H7 (cell line): ENCODE measurements at regions not wholly inside any gene's neighbourhood (a gene's known extent, or its start where the extent isn't known, plus 50 kb on each side); places are given as distances from the start of the nearest gene placed in this dataset.
"Not testable (repeated sequence)": the region's sequence is repeated elsewhere in the genome, so short reads cannot be mapped to it uniquely, and the experiment has no call there.

ENCODE experiments used
- DNase-seq: peaks from one replicate; pipeline ENCODE4 v3.0.0; 2012
- H3K27me3 ChIP-seq: 2 replicates; pipeline ENCODE4 v1.6.0; 2011; ENCODE audit warnings: mild to moderate bottlenecking, low read length; ENCODE audit not compliant: control insufficient read depth, insufficient read depth
- H3K36me3 ChIP-seq: replicated peaks from 2 replicates; pipeline ENCODE4 v1.5.1; 2011; ENCODE audit warnings: low read length; ENCODE audit not compliant: control insufficient read depth, insufficient read depth
- H3K4me3 ChIP-seq: 2 replicates; pipeline ENCODE4 v1.5.1; 2011; ENCODE audit warnings: low read depth, mild to moderate bottlenecking, control low read depth, low read length, moderate library complexity; ENCODE audit not compliant: insufficient read depth

DNA sequence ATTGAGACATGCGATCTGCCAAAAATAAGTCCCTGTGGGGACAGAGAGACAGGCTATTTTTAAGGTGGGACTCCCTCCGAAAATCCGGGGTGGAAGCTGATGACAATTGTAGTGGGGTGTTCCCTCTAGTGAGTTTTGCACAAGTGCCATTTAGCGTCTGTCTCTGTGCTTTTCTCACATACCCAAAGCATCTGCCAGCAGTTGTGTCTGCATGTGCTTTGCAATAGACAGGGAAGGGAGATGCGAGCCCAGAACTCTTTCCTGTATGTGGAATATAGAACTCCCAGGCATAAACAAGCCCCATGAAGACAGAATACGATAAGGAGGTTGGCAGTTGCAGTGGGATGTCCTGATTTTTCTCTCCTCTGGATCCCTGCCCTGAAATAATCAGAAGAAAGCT is 282.7 kb upstream of the XYLT1 start:
- H3K4me3 ChIP-seq, result no peak overlapping the region
- no peak for DNase-seq
- H3K27me3 ChIP-seq, result no peaks in the 10 kb centered on the region
- H3K36me3 ChIP-seq, result no peaks in the 10 kb centered on the region

GRCh38 chr16:17749706-17750105 is 278.9 kb upstream of the XYLT1 start:
- Histone ChIP-seq H3K4me3 (no peak overlapping the region), H3K27me3 (no peaks in the 10 kb centered on the region), H3K36me3 (no peaks in the 10 kb centered on the region)
- DNase-seq, result no peak

DNA sequence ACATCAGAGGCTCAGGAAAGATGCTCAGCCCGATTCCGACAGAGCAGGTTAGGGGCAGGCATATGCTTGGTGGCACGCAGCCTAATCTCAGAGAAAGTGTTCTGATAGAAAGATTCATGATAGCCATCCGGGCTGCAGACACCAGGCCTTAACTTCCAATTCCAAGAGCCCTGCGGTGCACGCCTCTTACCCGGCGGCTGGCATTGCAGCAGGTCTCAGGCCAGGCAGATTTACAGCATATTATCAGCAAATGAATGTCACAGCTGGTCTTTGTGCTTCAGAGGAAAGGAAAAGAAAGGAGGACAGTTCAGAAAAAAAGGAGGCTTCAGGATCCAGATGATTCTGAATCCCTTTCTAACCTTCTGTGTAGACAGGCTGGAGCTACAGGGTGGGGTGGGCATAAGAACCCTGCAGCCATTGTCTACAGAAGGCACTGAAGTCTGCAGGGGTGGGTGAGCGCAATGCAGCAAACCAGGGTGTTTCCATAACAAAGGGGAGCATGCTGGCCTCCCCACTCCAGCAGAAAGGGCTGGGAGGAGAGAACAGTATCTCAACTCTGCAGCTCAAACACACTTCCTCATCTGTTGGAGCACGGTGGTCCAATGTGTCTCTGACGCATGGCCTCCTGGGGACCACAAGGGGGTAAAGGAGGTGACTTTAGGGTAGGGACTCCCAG is 277.4 kb upstream of the XYLT1 start:
- H3K4me3 ChIP-seq, result no peak overlapping the region
- H3K36me3 ChIP-seq, result no peaks in the 10 kb centered on the region
- DNase-seq, result peak; percentile 49
- H3K27me3 ChIP-seq, result no peaks in the 10 kb centered on the region

- H3K27me3 ChIP-seq, result no peaks in the 10 kb centered on the region
- no peak for DNase-seq
- no peak overlapping the region for H3K4me3 ChIP-seq
These were observed 276.5 kb upstream of the XYLT1 start for GRCh38 chr16:17747081-17747756.

GRCh38 chr16:17744921-17745572 is 274.3 kb upstream of the XYLT1 start:
- DNase-seq, result peak; percentile 68
- no peak overlapping the region for H3K4me3 ChIP-seq
- H3K27me3 ChIP-seq, result no peaks in the 10 kb centered on the region
- no peaks in the 10 kb centered on the region for H3K36me3 ChIP-seq

More at GRCh38 chr16:17747081-17747756, 276.5 kb upstream of the XYLT1 start:
- H3K36me3 ChIP-seq, result no peaks in the 10 kb centered on the region

DNA sequence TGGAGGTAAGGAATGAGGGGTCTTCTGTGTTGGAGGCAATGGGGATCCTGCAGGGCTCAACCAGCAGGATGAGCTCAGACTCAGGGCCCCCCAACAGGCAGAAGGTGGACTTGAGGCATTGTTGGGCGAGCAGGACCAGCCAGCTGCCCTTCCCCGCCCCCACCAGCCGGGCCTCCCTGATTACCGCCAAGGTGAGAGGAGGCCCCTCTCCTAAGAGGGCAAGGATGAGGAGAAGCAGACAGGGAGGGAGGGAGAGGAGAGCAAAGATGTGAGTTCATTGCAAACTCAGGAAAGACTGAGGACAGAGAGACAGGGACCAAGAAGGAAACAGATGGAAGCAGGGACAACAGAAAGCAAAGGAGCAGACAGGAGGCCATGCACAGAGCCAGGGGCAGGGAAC is 272.8 kb upstream of the XYLT1 start:
- Histone ChIP-seq H3K4me3 (no peak overlapping the region), H3K27me3 (no peaks in the 10 kb centered on the region), H3K36me3 (no peaks in the 10 kb centered on the region)
- peak; percentile 53 for DNase-seq

DNA sequence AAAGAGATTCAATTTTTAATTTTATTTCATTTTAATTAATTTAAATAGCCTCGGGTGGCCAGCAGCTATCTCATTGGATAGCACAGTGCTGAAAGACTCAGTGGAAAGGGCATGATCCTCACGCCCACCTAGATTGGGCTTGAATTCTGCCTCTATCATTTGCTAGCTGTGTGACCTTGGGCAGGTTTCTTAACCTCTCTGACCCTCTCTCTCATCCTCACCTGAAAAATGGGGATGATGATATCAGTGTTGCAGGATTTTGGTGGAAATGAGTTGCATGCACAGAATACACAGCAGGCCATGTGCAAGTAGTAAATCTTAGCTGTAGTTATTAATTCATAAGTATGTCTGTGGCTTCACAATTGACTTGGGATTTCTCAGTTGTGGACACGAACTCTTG is 272.4 kb upstream of the XYLT1 start:
- DNase-seq, result no peak
- Histone ChIP-seq H3K27me3 (no peaks in the 10 kb centered on the region), H3K4me3 (no peak overlapping the region), H3K36me3 (no peaks in the 10 kb centered on the region)

GRCh38 chr16:17735099-17735498 is 264.3 kb upstream of the XYLT1 start:
- H3K4me3 ChIP-seq, H3K36me3 ChIP-seq, DNase-seq, H3K27me3 ChIP-seq: not testable (repeated sequence)

GRCh38 chr16:17729820-17730219 is 259.1 kb upstream of the XYLT1 start:
- no peak for DNase-seq
- H3K36me3 ChIP-seq, result no peaks in the 10 kb centered on the region

GRCh38 chr16:17728196-17728595 is 257.4 kb upstream of the XYLT1 start:
- DNase-seq, result no peak
- H3K4me3 ChIP-seq, result no peak overlapping the region
- no peaks in the 10 kb centered on the region for H3K36me3 ChIP-seq
- no peaks in the 10 kb centered on the region for H3K27me3 ChIP-seq

More at GRCh38 chr16:17729820-17730219, 259.1 kb upstream of the XYLT1 start:
- H3K27me3 ChIP-seq, result no peaks in the 10 kb centered on the region
- no peak overlapping the region for H3K4me3 ChIP-seq

DNA sequence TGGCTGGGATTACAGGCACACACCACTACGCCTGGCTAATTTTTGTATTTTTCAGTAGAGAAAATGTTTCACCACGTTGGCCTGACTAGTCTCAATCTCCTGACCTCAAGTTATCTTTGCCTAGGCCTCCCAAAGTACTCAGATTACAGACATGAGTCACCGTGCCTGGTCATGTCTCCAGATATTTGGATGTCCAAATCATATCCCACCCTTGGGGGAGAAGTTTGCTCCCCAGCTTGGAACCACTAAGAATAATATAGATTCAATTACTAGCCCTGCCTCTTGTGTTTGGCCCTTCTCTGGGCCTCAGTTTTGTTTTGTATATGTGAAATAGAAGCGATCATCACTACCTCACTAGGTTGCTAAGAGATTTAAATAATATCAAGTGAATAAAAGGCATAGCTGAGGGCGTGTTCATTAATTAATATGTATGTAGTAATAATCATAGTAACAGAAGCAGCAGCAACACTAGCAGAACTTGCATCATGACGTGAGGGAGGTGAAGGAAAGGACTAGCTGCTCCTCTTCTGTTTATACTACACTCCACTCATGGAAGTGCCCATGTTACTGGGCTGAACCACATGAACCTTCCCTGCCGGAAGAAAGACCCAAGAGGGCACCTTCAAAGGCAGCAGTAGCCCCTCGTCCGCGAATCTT is 253.6 kb upstream of the XYLT1 start:
- no peaks in the 10 kb centered on the region for H3K27me3 ChIP-seq
- no peak for DNase-seq
- no peak overlapping the region for H3K4me3 ChIP-seq
- H3K36me3 ChIP-seq, result no peaks in the 10 kb centered on the region

DNA sequence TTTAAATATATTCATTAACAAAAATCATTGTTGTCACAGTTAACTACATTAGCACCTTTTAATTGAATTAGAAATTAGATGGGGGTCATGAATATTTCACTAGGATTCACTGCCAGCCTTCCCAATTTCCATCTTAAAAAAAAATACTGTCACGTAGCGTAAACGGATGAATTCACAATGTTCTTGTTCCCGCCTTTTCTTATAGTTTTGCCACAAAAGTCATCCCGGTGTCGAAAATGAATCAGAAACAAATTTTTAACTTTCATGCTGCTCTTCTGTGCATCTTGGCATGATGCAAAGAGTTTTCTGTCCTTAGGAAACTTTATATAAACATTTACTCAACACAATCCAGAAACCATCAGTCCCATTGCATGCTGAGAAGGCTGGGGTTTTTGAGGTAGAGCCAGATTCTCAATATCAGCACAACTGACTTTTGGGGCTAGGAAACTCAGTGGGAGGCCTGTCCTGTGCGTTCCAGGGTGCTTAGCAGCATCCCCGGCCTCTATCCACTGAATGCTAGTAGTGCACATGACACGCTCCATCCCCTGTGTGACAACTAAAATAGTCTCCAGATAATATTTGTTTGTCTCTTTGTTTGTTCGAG is 252.9 kb upstream of the XYLT1 start:
- Histone ChIP-seq H3K27me3 (no peaks in the 10 kb centered on the region), H3K36me3 (no peaks in the 10 kb centered on the region), H3K4me3 (no peak overlapping the region)
- no peak for DNase-seq

DNA sequence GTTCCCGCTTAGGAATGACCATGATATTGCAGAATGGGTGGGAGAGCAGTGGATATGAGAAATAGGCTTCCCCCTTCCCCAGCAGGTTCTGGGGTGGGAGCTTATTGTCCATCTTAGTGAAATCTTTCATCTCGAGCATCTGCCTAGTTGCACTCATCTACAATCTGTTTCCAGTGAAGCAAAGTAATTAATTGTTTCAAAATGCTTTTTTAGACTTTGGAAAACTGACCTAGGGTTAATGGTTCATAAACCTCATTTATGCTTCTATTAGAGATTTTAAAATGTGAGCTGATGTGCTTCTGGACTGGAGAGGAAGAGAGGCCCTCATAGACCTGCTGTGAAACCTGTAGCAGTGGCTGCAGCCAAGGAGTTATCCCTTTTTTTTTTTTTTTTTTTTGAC is 247.7 kb upstream of the XYLT1 start:
- Histone ChIP-seq H3K4me3 (no peak overlapping the region), H3K27me3 (no peaks in the 10 kb centered on the region), H3K36me3 (no peaks in the 10 kb centered on the region)
- no peak for DNase-seq

GRCh38 chr16:17705847-17706246 is 235.1 kb upstream of the XYLT1 start:
- Histone ChIP-seq H3K4me3 (no peak overlapping the region), H3K27me3 (no peaks in the 10 kb centered on the region), H3K36me3 (no peaks in the 10 kb centered on the region)
- DNase-seq, result no peak
